DOHH2 (cell line): ENCODE measurements at regions not wholly inside any gene's neighbourhood (a gene's known extent, or its start where the extent isn't known, plus 50 kb on each side); places are given as distances from the start of the nearest gene placed in this dataset.

Experiments
- EZH2phosphoT487 ChIP-seq: fragments of 200-600 bp; sonication (generic); IDR thresholded peaks from 2 replicates; pipeline ENCODE4 v1.6.1; 2017; ENCODE audit warnings: borderline replicate concordance, mild to moderate bottlenecking, antibody characterized with exemption, low read length, moderate library complexity, mixed read lengths
- TF ChIP-seq, protein P1 (sequence below): fragments of 200-600 bp; sonication (generic); IDR thresholded peaks from one replicate; pipeline ENCODE4 v1.5.1; 2014; ENCODE audit warnings: antibody characterized with exemption, mild to moderate bottlenecking, low read depth, low read length; ENCODE audit not compliant: poor library complexity, severe bottlenecking

DNA sequence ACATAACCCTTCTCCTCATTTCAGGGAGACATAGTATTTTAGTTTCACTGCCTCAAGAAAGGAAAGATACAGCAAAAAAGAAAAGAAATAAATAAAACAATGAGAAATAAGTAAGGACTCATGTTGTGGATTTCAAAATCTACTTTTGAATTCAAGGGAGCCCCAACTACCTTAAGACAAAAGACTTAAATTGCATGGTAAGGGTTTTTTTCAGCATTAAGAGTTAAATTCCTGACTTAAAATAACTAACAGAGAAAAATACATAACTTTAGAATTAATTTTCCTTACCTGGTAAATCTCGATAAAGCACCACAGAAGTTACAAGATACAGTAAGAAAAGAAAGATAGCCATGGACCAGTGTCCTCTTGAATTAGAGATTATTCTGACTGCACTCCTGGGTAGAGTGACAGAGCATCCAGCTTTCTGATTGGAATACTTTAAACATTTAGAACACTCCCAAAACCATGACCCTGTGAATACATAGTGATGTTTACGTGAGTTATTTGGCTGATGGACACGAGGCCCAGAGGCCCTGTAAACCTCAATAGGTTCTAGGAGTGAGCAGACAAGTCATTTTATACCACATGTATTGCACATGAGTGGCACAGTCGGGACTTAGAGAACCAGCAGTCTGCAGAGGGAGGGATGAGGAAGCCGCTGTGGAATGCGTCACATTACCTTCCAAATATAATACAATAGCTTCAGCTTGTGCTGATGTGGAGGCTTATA, 292.5 kb upstream of the SEMA3C start:
- TF ChIP-seq, protein P1, sequence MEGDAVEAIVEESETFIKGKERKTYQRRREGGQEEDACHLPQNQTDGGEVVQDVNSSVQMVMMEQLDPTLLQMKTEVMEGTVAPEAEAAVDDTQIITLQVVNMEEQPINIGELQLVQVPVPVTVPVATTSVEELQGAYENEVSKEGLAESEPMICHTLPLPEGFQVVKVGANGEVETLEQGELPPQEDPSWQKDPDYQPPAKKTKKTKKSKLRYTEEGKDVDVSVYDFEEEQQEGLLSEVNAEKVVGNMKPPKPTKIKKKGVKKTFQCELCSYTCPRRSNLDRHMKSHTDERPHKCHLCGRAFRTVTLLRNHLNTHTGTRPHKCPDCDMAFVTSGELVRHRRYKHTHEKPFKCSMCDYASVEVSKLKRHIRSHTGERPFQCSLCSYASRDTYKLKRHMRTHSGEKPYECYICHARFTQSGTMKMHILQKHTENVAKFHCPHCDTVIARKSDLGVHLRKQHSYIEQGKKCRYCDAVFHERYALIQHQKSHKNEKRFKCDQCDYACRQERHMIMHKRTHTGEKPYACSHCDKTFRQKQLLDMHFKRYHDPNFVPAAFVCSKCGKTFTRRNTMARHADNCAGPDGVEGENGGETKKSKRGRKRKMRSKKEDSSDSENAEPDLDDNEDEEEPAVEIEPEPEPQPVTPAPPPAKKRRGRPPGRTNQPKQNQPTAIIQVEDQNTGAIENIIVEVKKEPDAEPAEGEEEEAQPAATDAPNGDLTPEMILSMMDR: no peak
- no peak for TF ChIP-seq EZH2phosphoT487
